Sigmoid colon (tissue), 4 donors: ENCODE measurements at regions not wholly inside any gene's neighbourhood (a gene's known extent, or its start where the extent isn't known, plus 50 kb on each side); places are given as distances from the start of the nearest gene placed in this dataset.

Source experiments
- CTCF ChIP-seq, 4 experiments: fragments of 450-650 bp in 3 of 4; fragments of 200-600 bp in 1 of 4; IDR thresholded peaks; one replicate each; pipeline ENCODE4 v1.5.1; 2016 to 2019; ENCODE audit warnings: antibody characterized with exemption in 4 of 4, mild to moderate bottlenecking in 3 of 4, moderate library complexity in 2 of 4
- POLR2A ChIP-seq, 2 donors: fragments of 450-650 bp; IDR thresholded peaks; one replicate each; pipeline ENCODE4 v1.6.1; 2016; ENCODE audit warnings: antibody characterized with exemption in 2 of 2, mild to moderate bottlenecking in 2 of 2, moderate library complexity in 2 of 2
- POLR2AphosphoS5 ChIP-seq, 4 donors: sonication (generic); formaldehyde crosslinking; IDR thresholded peaks; one replicate each; pipeline ENCODE4 v1.6.1; 2017; ENCODE audit warnings: antibody characterized with exemption in 4 of 4

- TF ChIP-seq CTCF (IDR thresholded peaks at IDR 0.05) (no peak), POLR2AphosphoS5 (IDR thresholded peaks at IDR 0.05) (no peak), POLR2A (IDR thresholded peaks at IDR 0.05) (no peak)
Measured at GRCh38 chr21:15964236-15964855, 234.6 kb downstream of the USP25 start.
